G401.6 (cell line): ENCODE measurements at regions not wholly inside any gene's neighbourhood (a gene's known extent, or its start where the extent isn't known, plus 50 kb on each side); places are given as distances from the start of the nearest gene placed in this dataset.
A peak's percentile ranks its signal among the peaks of the same experiment; 100 is the strongest.

Source experiments
- FAIRE-seq: peaks from 2 replicates; lab custom pipeline; 2012; peaks lifted over from hg19 to GRCh38; lab: Jason Lieb, UNC

DNA sequence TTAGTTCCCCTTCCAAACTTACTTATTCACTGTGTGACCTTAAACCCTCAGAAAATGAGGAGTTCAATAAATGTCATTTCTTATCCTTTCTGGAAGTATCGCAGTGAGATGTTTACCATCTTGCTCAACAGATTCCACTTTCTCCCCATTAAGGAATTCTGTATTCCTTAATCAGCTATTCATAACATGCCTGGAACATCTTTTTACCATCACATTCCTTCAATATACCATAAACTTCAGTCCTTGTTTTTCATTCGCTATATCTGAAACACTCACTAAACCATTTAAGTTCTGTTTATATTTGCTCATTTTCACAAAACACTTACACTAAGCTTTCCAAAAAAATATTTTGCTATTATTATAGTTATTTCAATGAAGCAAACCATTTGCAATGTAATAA is 1158.6 kb downstream of the CDH12 start:
- FAIRE-seq, result no peak

GRCh38 chr5:21693591-21693990 is 1159.6 kb downstream of the CDH12 start:
- FAIRE-seq, result no peak

- FAIRE-seq, result no peak
Measured at GRCh38 chr5:21689587-21689986, 1163.6 kb downstream of the CDH12 start.

- no peak for FAIRE-seq
Measured at GRCh38 chr5:21688655-21689054, 1164.5 kb downstream of the CDH12 start.

DNA sequence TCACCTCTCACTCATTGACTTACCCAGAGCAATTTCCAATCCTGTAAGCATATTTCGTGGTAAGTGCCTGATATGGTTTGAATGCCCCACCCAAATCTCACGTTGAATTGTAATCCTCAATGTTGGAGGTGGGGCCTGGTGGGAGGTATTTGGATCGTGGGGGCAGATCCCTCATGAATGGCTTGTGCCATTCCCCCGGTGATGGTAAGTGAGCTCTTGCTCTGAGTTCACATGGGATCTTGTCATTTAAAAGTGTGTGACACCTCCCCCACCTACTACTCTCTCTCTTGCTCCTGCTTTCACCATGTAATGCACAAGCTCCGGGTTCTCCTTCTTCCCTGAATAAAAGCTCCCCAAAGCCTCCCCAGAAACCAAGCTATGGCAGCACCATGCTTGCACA is 1165.5 kb downstream of the CDH12 start:
- no peak for FAIRE-seq

GRCh38 chr5:21686706-21687105 is 1166.4 kb downstream of the CDH12 start:
- no peak for FAIRE-seq

DNA sequence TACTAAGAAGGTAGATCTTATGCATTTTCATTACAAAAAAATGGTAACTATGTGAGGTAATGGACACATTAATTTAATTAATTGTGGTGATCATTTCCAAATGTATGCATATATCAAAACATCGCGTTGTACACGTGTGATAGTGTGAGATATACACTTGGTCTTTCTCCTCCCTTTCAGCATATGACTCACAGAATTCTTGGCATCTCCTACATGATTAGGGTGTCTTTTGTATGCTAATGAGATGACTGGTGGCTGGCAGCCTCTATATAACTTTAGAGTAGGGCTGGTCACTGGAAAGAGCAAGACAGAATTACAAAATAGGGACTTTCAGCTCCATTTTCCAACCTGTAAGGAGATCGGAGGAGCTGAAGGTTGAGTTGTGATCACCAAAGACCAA is 1167.6 kb downstream of the CDH12 start:
- no peak for FAIRE-seq

- FAIRE-seq, result no peak
Measured at GRCh38 chr5:21684992-21685391, 1168.2 kb downstream of the CDH12 start.

- no peak for FAIRE-seq
Measured at GRCh38 chr5:21681911-21682310, 1171.2 kb downstream of the CDH12 start.

- no peak for FAIRE-seq
Measured at GRCh38 chr5:21680641-21681040, 1172.5 kb downstream of the CDH12 start.

DNA sequence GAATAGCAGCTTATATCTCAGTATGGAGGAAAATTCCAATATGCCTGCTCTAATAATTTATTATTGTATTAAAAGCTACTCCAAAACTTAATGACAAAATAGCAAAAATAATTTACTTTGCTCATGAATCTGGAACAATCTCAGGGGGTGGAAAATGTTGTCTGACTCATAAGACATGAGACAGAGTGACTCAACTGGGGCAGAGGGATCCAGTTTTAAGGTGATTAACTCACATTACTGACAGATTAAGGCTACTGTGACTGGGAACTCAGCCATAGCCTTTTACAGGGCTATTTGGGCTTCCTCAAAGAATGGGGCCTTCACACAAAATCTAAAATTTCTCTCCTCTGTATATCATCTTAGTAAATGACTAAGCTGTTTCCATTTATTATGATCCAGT is 1172.9 kb downstream of the CDH12 start:
- no peak for FAIRE-seq

GRCh38 chr5:21678526-21678925 is 1174.6 kb downstream of the CDH12 start:
- FAIRE-seq, result no peak

GRCh38 chr5:21672911-21673310 is 1180.2 kb downstream of the CDH12 start:
- no peak for FAIRE-seq

DNA sequence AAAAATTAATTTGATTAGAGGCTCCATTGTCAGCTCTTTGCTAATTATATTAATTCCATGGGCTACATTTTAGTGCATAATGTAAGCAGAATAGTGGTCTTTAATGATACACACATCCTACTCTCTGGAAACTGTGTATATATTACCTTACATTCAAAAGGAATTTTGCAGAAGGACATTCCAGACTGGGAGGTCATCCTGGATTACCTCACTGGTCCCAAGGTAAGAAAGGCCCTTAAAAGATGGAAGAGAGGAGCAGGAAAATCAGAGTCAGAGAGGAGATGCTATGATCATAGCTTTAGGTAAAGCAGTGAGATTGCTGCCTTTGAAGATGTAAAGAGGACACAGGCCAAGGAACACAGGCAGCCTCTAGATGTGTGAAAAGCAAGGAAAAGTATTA is 1180.8 kb downstream of the CDH12 start:
- no peak for FAIRE-seq

DNA sequence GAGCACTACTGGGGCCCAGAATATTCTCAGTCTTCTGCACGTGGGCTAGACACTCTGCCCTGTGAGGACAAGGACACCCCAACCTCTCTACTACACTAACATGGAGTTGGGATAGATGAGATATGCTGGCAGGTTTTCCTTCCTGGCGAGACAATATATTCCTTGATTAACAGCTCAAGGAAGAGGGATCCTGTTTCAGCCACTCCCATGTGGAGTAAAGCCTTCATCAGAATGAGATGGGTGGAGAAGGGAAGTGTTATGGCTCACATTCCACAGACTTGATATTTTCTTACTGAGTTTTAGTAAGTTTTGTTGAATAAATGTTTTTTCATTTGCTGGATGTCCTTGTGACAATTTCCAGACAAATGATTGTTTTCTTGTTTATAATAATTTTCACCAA is 1187.6 kb downstream of the CDH12 start:
- no peak for FAIRE-seq

DNA sequence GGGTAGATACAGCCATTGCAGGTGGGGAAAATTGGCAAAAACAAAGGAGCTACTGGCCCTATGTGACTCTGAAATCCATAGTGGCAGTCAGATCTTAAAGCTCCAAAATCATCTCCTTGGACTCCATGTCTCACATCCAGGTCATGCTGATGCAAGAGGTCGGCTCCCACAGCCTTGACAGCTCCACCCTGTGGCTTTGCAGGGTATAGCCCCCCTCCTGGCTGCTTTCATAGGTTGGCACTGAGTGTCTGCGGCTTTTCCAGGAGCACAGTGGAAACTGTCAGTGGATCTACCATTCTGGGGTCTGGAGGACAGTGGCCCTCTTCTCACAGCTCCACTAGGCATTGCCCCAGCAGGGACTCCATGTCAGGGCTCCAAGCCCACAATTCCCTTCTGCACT is 1190.1 kb downstream of the CDH12 start:
- FAIRE-seq, result no peak

- FAIRE-seq, result no peak
Measured at GRCh38 chr5:21661184-21661583, 1192.0 kb downstream of the CDH12 start.

- FAIRE-seq, result no peak
Measured at GRCh38 chr5:21654556-21654955, 1198.6 kb downstream of the CDH12 start.

- no peak for FAIRE-seq
Measured at GRCh38 chr5:21649969-21650368, 1203.2 kb downstream of the CDH12 start.

DNA sequence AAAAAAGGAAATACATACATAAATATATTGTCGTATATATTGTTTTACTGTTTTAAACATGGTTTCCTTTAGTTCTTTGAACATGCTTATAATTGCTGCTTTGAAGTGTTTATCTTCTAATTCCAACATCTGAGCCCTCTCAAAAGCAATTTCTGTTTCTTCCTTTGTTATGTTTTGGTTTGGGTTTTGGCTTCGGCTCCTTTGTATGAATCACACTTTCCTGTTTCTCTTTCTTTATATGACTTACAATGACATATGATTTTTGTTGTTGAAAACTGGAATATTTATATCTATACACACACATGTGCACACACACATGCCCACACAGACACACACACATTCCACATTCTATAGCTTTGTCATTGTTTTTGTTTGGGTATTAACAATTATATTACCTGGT is 1206.7 kb downstream of the CDH12 start:
- no peak for FAIRE-seq

DNA sequence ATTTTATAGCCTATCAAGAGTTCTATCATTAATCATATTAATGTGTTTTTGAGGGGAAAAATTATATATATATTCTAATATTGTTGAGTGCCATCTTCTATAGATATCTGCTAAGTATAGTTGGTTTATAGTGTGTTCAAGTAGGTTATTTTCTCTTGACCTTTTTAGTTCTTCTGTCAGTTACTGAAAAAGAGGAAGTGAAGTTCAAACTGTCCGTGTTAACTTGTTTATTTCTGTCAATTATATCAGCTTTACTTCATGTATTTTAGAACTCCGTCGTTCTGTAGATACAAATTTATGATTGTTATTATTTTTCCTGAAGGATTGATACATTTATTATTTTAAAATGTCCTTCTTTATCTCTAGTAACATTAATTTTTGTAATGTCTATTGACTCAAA is 1209.1 kb downstream of the CDH12 start:
- FAIRE-seq, result peak; percentile 60

DNA sequence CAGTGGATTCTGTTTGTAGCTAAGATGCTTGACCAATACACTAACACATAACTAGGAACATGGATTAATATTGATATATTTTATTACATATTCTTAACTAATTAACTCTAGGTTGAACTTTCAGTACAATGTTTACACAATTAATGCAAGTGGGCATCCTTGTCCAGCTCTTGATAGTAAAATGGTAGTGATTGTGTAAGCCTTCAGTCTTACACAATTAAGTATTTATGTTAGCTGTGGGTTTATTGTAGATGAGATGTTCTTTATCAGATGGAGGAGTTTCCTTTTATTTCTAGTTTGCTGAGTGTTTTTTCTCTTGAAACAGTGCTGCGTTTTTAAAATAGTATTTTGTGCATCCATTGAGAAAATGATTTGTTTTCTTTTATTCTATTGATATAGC is 1210.8 kb downstream of the CDH12 start:
- FAIRE-seq, result no peak

DNA sequence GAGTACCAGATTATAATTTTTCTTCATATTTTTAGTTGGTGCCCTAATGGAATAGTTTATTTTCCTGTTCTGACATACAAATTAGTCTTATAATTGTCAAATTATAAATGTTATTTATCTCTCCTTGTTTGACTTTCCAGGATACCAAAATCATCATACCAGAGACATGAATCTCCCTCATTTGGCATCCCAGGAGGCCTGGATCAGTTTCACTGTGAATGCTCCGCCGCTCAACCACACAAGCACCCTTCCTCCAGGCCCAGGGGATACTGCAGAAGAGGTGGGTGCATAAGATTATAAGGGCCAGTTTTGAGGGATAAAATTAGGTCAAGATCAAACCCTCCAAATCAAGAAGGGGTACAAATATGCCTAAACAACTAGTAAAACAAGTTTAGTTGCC is 1229.3 kb downstream of the CDH12 start:
- no peak for FAIRE-seq

GRCh38 chr5:21615195-21615765 is 1237.9 kb downstream of the CDH12 start:
- FAIRE-seq, result no peak

DNA sequence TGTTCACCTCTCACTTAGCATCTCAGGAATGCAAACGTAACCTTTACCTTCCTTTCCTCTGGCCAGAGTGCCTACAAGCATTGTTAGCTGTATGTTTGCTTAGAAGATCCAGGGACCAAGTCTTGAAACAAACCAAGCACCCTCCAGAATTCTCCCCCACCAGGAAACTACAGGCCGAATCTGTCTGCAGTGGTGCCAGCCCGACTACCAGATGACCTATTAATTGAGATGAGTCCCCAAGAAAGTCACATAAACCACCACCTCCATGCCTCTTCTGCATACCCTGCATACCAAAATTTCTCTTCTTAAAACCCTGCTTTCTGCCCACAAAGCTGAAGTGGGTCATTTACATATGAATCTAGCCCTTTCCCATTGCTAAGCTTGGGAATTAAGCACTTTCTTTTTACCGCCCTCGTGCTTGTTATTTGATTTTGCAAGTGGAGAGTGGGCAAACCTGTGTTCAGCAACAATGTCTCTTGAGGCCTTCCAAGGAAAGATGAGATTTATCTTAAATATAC is 1239.1 kb downstream of the CDH12 start:
- FAIRE-seq, result no peak
